Frontal cortex (tissue), 3 donors: ENCODE measurements at regions not wholly inside any gene's neighbourhood (a gene's known extent, or its start where the extent isn't known, plus 50 kb on each side); places are given as distances from the start of the nearest gene placed in this dataset.

Experiments
- DNase-seq, 2 donors: peaks; one replicate each; pipeline ENCODE4 v3.0.0; 2012; ENCODE audit warnings: low spot score in 2 of 2
- FAIRE-seq: peaks from 2 replicates; lab custom pipeline; 2012; peaks lifted over from hg19 to GRCh38; lab: Jason Lieb, UNC
- donor health status: control.
- donor health status: control.
- donor health status: control.

DNA sequence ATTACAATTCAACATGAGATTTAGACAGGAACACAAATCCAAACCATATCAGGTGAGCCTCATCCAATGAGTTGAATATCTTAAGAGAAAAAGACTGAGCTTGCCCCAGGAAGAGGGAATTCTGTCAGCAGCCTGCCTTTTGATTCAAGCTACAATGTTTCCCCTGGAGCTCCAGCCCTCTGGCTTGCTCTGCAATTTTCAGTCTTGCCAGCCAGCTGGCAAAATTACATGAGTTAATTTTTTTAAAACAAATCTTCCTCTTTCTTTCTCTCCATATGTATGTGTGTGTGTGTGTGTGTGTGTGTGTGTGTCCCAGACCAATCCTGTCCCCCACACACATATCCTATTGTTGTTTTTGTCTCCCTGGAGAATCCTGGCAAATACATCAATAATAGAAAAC, 313.2 kb downstream of the CDH10 start:
- FAIRE-seq: no peak
- no peak for DNase-seq

DNA sequence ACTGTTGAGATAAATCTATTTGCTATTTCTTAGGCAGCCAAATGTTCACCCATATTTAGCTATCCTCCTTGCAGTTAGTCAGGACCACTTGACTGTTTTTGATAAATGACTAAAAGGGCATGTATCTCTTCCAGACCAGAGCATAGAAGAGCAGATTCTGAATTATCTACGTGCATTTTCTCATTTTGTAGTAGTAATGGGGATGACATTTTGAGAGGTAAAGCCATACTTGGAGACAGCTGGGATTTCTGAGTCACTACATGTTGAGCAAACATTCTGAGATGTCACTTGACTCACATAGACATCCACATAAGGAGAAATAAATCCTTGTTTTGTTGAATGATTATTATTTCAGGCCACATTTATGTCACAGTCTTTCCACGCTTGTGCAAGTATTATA, 297.6 kb downstream of the CDH10 start:
- DNase-seq (no peak), FAIRE-seq (no peak)

GRCh38 chr5:24351285-24351684, 293.5 kb downstream of the CDH10 start:
- DNase-seq: no peak
- no peak for FAIRE-seq

GRCh38 chr5:24353016-24353415, 291.8 kb downstream of the CDH10 start:
- FAIRE-seq: no peak
- no peak for DNase-seq

DNA sequence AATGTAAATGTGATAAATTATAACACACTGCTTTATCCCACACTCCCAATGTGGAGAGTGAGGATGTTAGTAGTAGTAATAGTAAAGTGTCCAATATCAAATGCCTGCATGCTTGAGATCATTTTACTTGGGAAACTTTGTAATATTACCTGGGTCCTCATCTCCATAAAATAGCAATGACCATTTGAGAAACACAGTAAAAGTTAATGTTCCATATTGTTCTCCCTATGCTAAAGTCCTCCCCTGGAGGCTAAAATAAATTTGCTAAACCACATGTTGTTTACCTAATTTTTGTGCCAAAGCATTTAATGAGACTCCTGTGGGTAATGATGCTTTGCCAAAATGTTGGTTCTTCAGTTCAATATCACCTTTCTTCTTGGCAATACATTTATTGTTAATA, 291.2 kb downstream of the CDH10 start:
- DNase-seq: no peak
- FAIRE-seq: no peak

- FAIRE-seq: no peak
- DNase-seq: no peak
Measured at GRCh38 chr5:24363789-24364481, 280.8 kb downstream of the CDH10 start.

- DNase-seq (no peak), FAIRE-seq (no peak)
Measured at GRCh38 chr5:24364711-24365110, 280.1 kb downstream of the CDH10 start.

DNA sequence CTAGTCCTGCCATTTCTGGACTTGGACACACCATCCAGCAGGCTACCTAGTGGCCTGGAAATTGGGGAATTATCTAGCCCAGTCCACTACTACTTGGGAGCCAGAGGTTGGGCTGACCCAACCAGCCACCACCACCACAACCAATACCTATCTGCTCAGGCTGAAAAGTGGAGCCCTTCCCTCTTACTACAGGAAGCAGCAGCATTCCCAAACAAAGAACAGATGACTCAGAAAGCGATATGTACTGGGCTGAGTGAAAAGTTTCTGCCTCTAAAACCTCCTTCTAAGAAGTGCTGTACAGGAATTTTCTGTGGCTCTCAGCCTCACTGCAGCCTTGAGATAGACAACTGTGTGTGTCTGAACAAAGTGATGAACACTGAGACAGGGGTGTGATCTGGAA, 279.4 kb downstream of the CDH10 start:
- no peak for DNase-seq
- FAIRE-seq: no peak

- FAIRE-seq (no peak), DNase-seq (no peak)
Measured at GRCh38 chr5:24367216-24367615, 277.6 kb downstream of the CDH10 start.

- no peak for DNase-seq
- FAIRE-seq: no peak
Measured at GRCh38 chr5:24368115-24368514, 276.7 kb downstream of the CDH10 start.

GRCh38 chr5:24376210-24376609, 268.6 kb downstream of the CDH10 start:
- no peak for DNase-seq
- FAIRE-seq: no peak

DNA sequence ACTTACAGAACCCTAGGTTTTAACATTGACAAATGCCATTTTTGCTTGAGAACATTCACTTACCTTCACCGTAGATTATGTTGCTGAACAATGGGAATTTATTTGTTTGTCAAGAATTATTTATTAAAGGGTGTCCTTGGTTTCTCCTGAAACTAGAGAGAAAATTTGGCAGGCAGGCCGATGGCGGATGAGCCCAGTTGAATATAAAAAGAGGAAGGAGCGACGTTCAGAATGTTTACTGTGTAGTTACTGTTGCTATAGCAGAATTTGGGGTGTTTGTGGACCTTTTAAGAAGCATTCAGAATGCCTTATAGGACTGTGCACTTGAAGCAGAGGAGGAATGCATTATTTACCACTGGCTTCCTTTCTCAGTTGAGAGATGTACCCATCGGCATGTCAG, 268.2 kb downstream of the CDH10 start:
- FAIRE-seq: no peak
- no peak for DNase-seq

- FAIRE-seq: no peak
- DNase-seq: no peak
Measured at GRCh38 chr5:24381861-24382489, 262.8 kb downstream of the CDH10 start.

DNA sequence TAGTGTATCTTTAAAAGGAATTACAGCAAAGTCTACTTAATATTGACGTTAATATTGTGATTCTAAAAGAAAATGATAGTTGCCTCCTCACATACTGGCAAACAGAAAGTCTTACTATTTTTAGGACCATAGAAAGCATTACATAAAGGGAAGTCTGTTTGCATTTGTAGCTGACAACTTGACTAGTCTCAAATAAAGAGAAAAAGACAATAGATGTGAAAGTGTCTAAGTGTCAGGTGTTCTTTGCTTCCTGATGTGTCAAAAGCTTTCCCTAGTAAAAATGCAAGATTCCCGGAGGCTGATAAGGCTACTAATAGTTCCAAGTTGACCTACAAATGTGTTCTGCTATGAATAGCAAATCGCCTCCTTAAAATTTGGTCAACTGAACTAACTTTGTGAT, 259.7 kb downstream of the CDH10 start:
- DNase-seq (no peak), FAIRE-seq (no peak)

DNA sequence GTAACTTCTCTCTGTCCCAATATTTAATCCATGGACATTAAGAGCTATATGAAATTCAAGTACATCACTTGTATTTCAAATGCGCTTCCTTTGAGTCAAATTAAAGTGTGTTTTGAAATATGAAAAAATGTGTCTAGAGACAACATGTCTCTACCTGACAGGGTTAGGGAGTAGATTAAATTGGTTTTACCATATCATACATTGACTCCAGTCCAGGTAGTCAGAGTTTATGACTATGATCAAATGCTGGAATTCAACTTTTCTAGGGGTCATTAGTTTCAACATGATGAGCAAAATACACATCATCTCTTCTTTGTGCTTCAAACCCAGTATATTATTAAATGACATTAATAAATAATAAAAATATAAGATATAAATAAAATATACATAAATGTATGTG, 259.2 kb downstream of the CDH10 start:
- DNase-seq: no peak
- FAIRE-seq: no peak

DNA sequence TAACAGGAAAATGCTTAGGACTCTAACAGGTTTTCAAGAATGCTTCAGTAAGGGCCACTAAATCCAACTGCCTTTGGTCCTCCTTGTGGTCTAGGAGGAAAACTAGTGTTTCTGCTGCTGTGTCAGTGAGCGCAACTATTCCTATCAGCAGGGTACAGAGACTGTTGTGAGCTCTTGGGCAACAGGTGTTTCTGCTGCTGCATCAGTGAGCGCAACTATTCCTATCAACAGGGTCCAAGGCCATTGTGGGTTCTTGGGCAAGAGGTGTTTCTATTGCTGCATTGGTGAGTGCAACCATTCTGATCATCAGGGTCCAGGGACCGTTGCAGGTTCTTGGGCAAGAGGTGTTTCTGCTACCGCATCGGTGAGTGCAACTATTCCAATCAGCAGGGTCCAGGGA, 256.3 kb downstream of the CDH10 start:
- DNase-seq (no peak), FAIRE-seq (no peak)

DNA sequence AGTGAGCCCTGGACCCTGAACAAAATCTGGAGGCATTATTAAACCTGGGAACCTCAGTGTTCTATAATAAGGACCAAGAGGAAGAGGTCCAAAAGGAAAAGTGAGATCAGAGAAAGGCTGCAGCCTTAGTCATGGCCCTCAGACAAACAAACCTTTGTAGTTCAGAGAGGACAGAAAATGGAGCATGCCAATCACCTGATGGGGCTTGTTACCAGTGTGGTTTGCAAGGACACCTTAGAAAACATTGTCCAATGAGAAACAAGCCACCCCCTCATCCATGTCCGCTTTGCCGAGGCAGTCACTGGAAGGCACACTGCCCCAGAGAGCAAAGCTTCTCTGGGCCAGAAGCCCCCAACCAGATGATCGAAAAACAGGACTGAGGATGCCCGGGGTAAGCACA, 254.8 kb downstream of the CDH10 start:
- DNase-seq (no peak), FAIRE-seq (no peak)

GRCh38 chr5:24391816-24392215, 253.0 kb downstream of the CDH10 start:
- no peak for DNase-seq
- no peak for FAIRE-seq

- no peak for DNase-seq
- FAIRE-seq: no peak
Measured at GRCh38 chr5:24397601-24398000, 247.2 kb downstream of the CDH10 start.

- no peak for DNase-seq
- FAIRE-seq: no peak
Measured at GRCh38 chr5:24401773-24402172, 243.0 kb downstream of the CDH10 start.

DNA sequence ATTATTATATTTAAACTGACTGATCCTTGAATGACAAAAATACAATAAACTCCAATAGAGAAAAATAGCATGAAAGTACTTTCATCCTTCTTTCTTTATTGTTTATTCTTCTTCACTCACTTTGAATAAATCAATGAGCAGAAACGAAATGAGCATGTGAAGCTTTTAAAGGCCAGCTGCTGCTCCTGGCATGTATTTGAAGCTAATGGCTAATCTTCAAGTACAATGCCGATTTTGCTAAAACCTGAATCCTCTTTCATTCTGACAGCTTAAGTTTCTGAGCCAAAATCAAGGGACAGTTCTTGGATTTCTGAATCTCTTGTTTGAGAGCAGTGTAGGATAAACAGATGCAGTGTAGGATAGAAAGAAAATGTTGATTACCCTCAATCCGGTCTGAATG, 237.3 kb downstream of the CDH10 start:
- no peak for FAIRE-seq
- DNase-seq: no peak

- DNase-seq (no peak), FAIRE-seq (no peak)
Measured at GRCh38 chr5:24428345-24428744, 216.4 kb downstream of the CDH10 start.
